Prostate gland (tissue), 2 donors: ENCODE measurements at regions not wholly inside any gene's neighbourhood (a gene's known extent, or its start where the extent isn't known, plus 50 kb on each side); places are given as distances from the start of the nearest gene placed in this dataset.

ENCODE experiments used
- DNase-seq: peaks from one replicate; pipeline ENCODE4 v3.0.0-alpha.2; 2019; ENCODE audit warnings: low spot score
- H3K27ac ChIP-seq, 2 donors: fragments of 200-600 bp; sonication (generic); 2 replicates each; pipeline ENCODE4 v1.5.1; 2017 to 2019
- H3K27me3 ChIP-seq: fragments of 200-600 bp; sonication (generic); replicated peaks from 2 replicates; pipeline ENCODE4 v1.5.1; 2019; ENCODE audit not compliant: insufficient read depth
- H3K36me3 ChIP-seq, 2 donors: fragments of 200-600 bp; sonication (generic); 1 replicate in 1 of 2; 2 replicates in 1 of 2; pipeline versions ENCODE4 v1.5.1 to v1.8.1; 2017 to 2019
- H3K4me1 ChIP-seq: fragments of 200-600 bp; sonication (generic); replicated peaks from 2 replicates; pipeline ENCODE4 v1.5.1; 2019
- H3K4me3 ChIP-seq, 2 donors: fragments of 200-600 bp; sonication (generic); 2 replicates each; pipeline ENCODE4 v1.5.1; 2017 to 2019
- H3K9me3 ChIP-seq: fragments of 200-600 bp; sonication (generic); 2 replicates; pipeline ENCODE4 v1.5.1; 2017
- CTCF ChIP-seq, 4 experiments: fragments of 200-600 bp in 2 of 4; fragments of 450-650 bp in 2 of 4; sonication (generic) in 2 of 4; IDR thresholded peaks; 1 replicate in 3 of 4; 2 replicates in 1 of 4; pipeline ENCODE4 v1.5.1; 2016 to 2019; ENCODE audit warnings: antibody characterized with exemption in 4 of 4, mild to moderate bottlenecking in 2 of 4, moderate library complexity in 2 of 4
- POLR2A ChIP-seq: fragments of 450-650 bp; IDR thresholded peaks from one replicate; pipeline ENCODE4 v1.6.1; 2016; ENCODE audit warnings: antibody characterized with exemption, mild to moderate bottlenecking
- POLR2AphosphoS5 ChIP-seq: sonication (generic); formaldehyde crosslinking; IDR thresholded peaks from one replicate; pipeline ENCODE4 v1.6.1; 2017; ENCODE audit warnings: antibody characterized with exemption
- WGBS: methylation state at CpG from one replicate; pipeline ENCODE4 v1.1.5; 2018; 5-methylcytosine and 5-hydroxymethylcytosine counted together
- intact Hi-C: fragments of 100-400 bp; cut with DNase I; formaldehyde crosslinking; loops from one replicate; pipeline ENCODE4 v1.14.2; 2022

- H3K36me3 ChIP-seq = no peaks in the 10 kb centered on the region
- intact Hi-C loops = no loop called here
- no peaks in the 10 kb centered on the region for H3K9me3 ChIP-seq
- no peak for TF ChIP-seq POLR2A
- no peak for TF ChIP-seq POLR2AphosphoS5
- TF ChIP-seq CTCF (IDR thresholded peaks at IDR 0.05) = no peak
- 84% methylated on average over 2 of the region's 2 CpGs for WGBS
- no peaks in the 10 kb centered on the region for H3K27me3 ChIP-seq
- H3K27ac ChIP-seq = no peak overlapping the region
- H3K4me1 ChIP-seq = no peaks in the 10 kb centered on the region
- DNase-seq = no peak
- H3K4me3 ChIP-seq = no peak overlapping the region
Measured at GRCh38 chr4:58961283-58961682, 1851.1 kb upstream of the IGFBP7 start.

GRCh38 chr4:58961925-58962324 lies 1851.7 kb upstream of the IGFBP7 start:
- no peaks in the 10 kb centered on the region for H3K27me3 ChIP-seq
- H3K4me1 ChIP-seq = no peaks in the 10 kb centered on the region
- TF ChIP-seq CTCF (IDR thresholded peaks at IDR 0.05) = no peak
- H3K36me3 ChIP-seq = no peaks in the 10 kb centered on the region
- H3K4me3 ChIP-seq = no peak overlapping the region
- no peak overlapping the region for H3K27ac ChIP-seq
- 50% methylated on average over 2 of the region's 2 CpGs for WGBS
- H3K9me3 ChIP-seq = no peaks in the 10 kb centered on the region
- intact Hi-C loops = no loop called here
- DNase-seq = no peak

GRCh38 chr4:58962424-58962823 lies 1852.2 kb upstream of the IGFBP7 start:
- DNase-seq = no peak
- Histone ChIP-seq H3K9me3 (no peaks in the 10 kb centered on the region), H3K27ac (no peak overlapping the region), H3K4me3 (no peak overlapping the region), H3K4me1 (no peaks in the 10 kb centered on the region), H3K36me3 (no peaks in the 10 kb centered on the region), H3K27me3 (no peaks in the 10 kb centered on the region)
- intact Hi-C loops = no loop called here
- no peak for TF ChIP-seq POLR2AphosphoS5

GRCh38 chr4:58981828-58982227 lies 1871.6 kb upstream of the IGFBP7 start:
- intact Hi-C loops = no loop called here
- TF ChIP-seq CTCF (IDR thresholded peaks at IDR 0.05) (no peak), POLR2AphosphoS5 (no peak), POLR2A (no peak)
- H3K4me3 ChIP-seq = no peak overlapping the region
- no peak for DNase-seq
- H3K9me3 ChIP-seq = no peaks in the 10 kb centered on the region
- no peak overlapping the region for H3K27ac ChIP-seq
- no peaks in the 10 kb centered on the region for H3K4me1 ChIP-seq
- H3K36me3 ChIP-seq = no peaks in the 10 kb centered on the region
- H3K27me3 ChIP-seq = no peaks in the 10 kb centered on the region
- WGBS = 34% methylated on average over 1 of the region's 1 CpG

GRCh38 chr4:58983887-58984286 lies 1873.7 kb upstream of the IGFBP7 start:
- intact Hi-C loops = no loop called here
- DNase-seq = no peak
- no peaks in the 10 kb centered on the region for H3K36me3 ChIP-seq
- WGBS = 72% methylated on average over 3 of the region's 3 CpGs
- H3K4me3 ChIP-seq = no peak overlapping the region
- no peak overlapping the region for H3K27ac ChIP-seq
- no peaks in the 10 kb centered on the region for H3K4me1 ChIP-seq
- TF ChIP-seq POLR2A (no peak), POLR2AphosphoS5 (no peak), CTCF (IDR thresholded peaks at IDR 0.05) (no peak)
- no peaks in the 10 kb centered on the region for H3K9me3 ChIP-seq
- H3K27me3 ChIP-seq = no peaks in the 10 kb centered on the region
